ENCODE measurements at regions not wholly inside any gene's neighbourhood (a gene's known extent, or its start where the extent isn't known, plus 50 kb on each side); places are given as distances from the start of the nearest gene placed in this dataset.

- no peak for TF ChIP-seq CTCF (IDR thresholded peaks at IDR 0.05; ENCODE audit: unreplicated experiment)
- Mint-ChIP-seq H3K9me3 (ENCODE audit: low read depth, unreplicated experiment) (no peaks in the 10 kb centered on the region), H3K4me1 (ENCODE audit: low read depth, unreplicated experiment) (peaks cover 14% of the 10 kb centered on the region), H3K4me3 (ENCODE audit: low read depth, unreplicated experiment) (no peak overlapping the region), H3K36me3 (ENCODE audit: insufficient read depth, unreplicated experiment) (no peaks in the 10 kb centered on the region), H3K27me3 (ENCODE audit: unreplicated experiment) (no peaks in the 10 kb centered on the region), H3K27ac (ENCODE audit: unreplicated experiment) (no peak overlapping the region)
- BruUV-seq (replicated peaks) = no TSS peak
- CTCF ChIA-PET = no interaction called here
- no peak for DNase-seq
- intact Hi-C loops (cut with micrococcal nuclease; ENCODE audit: unreplicated experiment) = no loop called here
These were observed 231.9 kb upstream of the FAM83B start for GRCh38 chr6:54614499-54615195.

GRCh38 chr6:54617730-54618129 is 228.8 kb upstream of the FAM83B start:
- Mint-ChIP-seq H3K27me3 (ENCODE audit: unreplicated experiment) (no peaks in the 10 kb centered on the region), H3K9me3 (ENCODE audit: low read depth, unreplicated experiment) (no peaks in the 10 kb centered on the region), H3K36me3 (ENCODE audit: insufficient read depth, unreplicated experiment) (no peaks in the 10 kb centered on the region), H3K27ac (ENCODE audit: unreplicated experiment) (no peak overlapping the region), H3K4me1 (ENCODE audit: low read depth, unreplicated experiment) (peaks cover 14% of the 10 kb centered on the region), H3K4me3 (ENCODE audit: low read depth, unreplicated experiment) (no peak overlapping the region)
- no peak for DNase-seq
- no peak for TF ChIP-seq CTCF (IDR thresholded peaks at IDR 0.05; ENCODE audit: unreplicated experiment)
- CTCF ChIA-PET = no interaction called here
- no TSS peak for BruUV-seq (replicated peaks)
- intact Hi-C loops (cut with micrococcal nuclease; ENCODE audit: unreplicated experiment) = no loop called here

GRCh38 chr6:54618572-54618971 is 228.0 kb upstream of the FAM83B start:
- CTCF ChIA-PET = no interaction called here
- DNase-seq = no peak
- TF ChIP-seq CTCF (IDR thresholded peaks at IDR 0.05; ENCODE audit: unreplicated experiment) = no peak
- no peaks in the 10 kb centered on the region for H3K36me3 Mint-ChIP-seq (ENCODE audit: insufficient read depth, unreplicated experiment)
- no peak overlapping the region for H3K27ac Mint-ChIP-seq (ENCODE audit: unreplicated experiment)
- H3K4me1 Mint-ChIP-seq (ENCODE audit: low read depth, unreplicated experiment) = peaks cover 14% of the 10 kb centered on the region
- H3K27me3 Mint-ChIP-seq (ENCODE audit: unreplicated experiment) = no peaks in the 10 kb centered on the region
- H3K9me3 Mint-ChIP-seq (ENCODE audit: low read depth, unreplicated experiment) = no peaks in the 10 kb centered on the region
- no peak overlapping the region for H3K4me3 Mint-ChIP-seq (ENCODE audit: low read depth, unreplicated experiment)
- BruUV-seq (replicated peaks) = no TSS peak
- intact Hi-C loops (cut with micrococcal nuclease; ENCODE audit: unreplicated experiment) = no loop called here

- Mint-ChIP-seq H3K27ac (ENCODE audit: unreplicated experiment) (no peak overlapping the region), H3K9me3 (ENCODE audit: low read depth, unreplicated experiment) (no peaks in the 10 kb centered on the region), H3K4me3 (ENCODE audit: low read depth, unreplicated experiment) (no peak overlapping the region), H3K27me3 (ENCODE audit: unreplicated experiment) (no peaks in the 10 kb centered on the region), H3K4me1 (ENCODE audit: low read depth, unreplicated experiment) (peaks cover 14% of the 10 kb centered on the region), H3K36me3 (ENCODE audit: insufficient read depth, unreplicated experiment) (no peaks in the 10 kb centered on the region)
- no peak for TF ChIP-seq CTCF (IDR thresholded peaks at IDR 0.05; ENCODE audit: unreplicated experiment)
- no TSS peak for BruUV-seq (replicated peaks)
- no peak for DNase-seq
- intact Hi-C loops (cut with micrococcal nuclease; ENCODE audit: unreplicated experiment) = no loop called here
- CTCF ChIA-PET = interaction anchor here (0.6 kb wide), 1 partner anchor 365 kb away, joined by 4 read pairs; no protein-coding TSS in a partner anchor
These were observed 227.5 kb upstream of the FAM83B start for GRCh38 chr6:54619102-54619501.

Data from Calu3 (cell line).